ENCODE measurements at regions not wholly inside any gene's neighbourhood (a gene's known extent, or its start where the extent isn't known, plus 50 kb on each side); places are given as distances from the start of the nearest gene placed in this dataset.

DNA sequence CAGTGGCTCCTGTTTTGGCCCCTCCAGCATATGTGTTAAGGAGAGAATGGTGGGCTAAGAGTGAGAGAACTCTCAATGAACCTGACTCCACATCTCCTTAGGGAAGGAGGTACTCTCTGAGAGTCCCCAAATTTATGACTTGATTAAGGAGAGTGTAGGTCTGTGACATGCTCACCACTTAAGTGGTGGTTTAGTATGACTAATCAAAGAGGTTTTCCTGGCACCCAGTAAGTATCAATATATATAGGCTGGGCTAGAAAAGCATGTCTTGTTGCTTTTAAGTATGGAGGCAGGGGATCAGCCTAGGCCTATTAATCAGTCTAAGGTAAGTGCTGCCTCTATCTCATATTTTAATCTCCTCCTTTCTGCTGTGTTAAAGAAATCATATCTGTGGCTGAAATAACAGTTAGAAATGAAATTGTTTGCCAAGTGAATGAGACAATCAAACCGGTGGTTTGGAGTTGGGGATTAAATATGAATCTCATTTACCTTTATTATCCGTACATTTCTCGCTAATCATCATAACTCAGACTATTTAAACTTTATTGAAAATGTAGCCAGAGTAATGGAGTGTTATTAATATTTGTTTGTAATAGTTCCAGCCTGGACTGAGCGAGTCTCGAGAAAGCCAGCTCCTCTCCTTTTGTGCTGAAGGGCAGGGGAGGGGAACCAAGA lies 107.7 kb upstream of the MEIS1 start:
- Histone ChIP-seq H3K4me1 (ENCODE audit: control insufficient read depth in 1 of 2, insufficient read depth in 2 of 2, low read depth in 1 of 2, low read length in 1 of 2) (peaks cover 0 to 11% of the 10 kb centered on the region in 2 experiments; a peak in 2 of 4 replicates), H3K27me3 (ENCODE audit: insufficient read depth) (no peaks in the 10 kb centered on the region; the same call in 1 of the 2 replicates), H3K4me3 (ENCODE audit: low read depth in 2 of 2, low read length in 1 of 2) (no peak overlapping the region), H4K20me1 (ENCODE audit: insufficient read depth) (no peaks in the 10 kb centered on the region), H3K9ac (no peak overlapping the region), H3K27ac (ENCODE audit: low read depth in 2 of 2, low read length in 1 of 2) (no peak overlapping the region), H3K36me3 (replicated peaks in 1 of 2; ENCODE audit: control insufficient read depth in 1 of 2, insufficient read depth in 2 of 2, low read length in 1 of 2) (no peaks in the 10 kb centered on the region), H3K4me2 (no peak overlapping the region), H3F3A (replicated peaks; ENCODE audit: insufficient read depth) (no peaks in the 10 kb centered on the region), H2AFZ (ENCODE audit: low read depth) (no peak overlapping the region), H3K9me3 (no peaks in the 10 kb centered on the region), H3K79me2 (ENCODE audit: insufficient read depth) (no peaks in the 10 kb centered on the region), H3K9me2 (no peaks in the 10 kb centered on the region)
- ChIA-PET POLR2A (no interaction called here), CTCF (no interaction called here)
- 62% methylated on average over 5 of the region's 5 CpGs for WGBS (ENCODE audit: low lambda C conversion rate)
- DNase-seq, result no peak
- TF ChIP-seq, protein P1, sequence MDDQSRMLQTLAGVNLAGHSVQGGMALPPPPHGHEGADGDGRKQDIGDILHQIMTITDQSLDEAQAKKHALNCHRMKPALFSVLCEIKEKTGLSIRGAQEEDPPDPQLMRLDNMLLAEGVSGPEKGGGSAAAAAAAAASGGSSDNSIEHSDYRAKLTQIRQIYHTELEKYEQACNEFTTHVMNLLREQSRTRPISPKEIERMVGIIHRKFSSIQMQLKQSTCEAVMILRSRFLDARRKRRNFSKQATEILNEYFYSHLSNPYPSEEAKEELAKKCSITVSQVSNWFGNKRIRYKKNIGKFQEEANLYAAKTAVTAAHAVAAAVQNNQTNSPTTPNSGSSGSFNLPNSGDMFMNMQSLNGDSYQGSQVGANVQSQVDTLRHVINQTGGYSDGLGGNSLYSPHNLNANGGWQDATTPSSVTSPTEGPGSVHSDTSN (IDR thresholded peaks at IDR 0.05), result no peak
- TF ChIP-seq ELF1 (IDR thresholded peaks at IDR 0.05), result no peak
- TF ChIP-seq, protein P2, sequence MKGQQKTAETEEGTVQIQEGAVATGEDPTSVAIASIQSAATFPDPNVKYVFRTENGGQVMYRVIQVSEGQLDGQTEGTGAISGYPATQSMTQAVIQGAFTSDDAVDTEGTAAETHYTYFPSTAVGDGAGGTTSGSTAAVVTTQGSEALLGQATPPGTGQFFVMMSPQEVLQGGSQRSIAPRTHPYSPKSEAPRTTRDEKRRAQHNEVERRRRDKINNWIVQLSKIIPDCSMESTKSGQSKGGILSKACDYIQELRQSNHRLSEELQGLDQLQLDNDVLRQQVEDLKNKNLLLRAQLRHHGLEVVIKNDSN (IDR thresholded peaks at IDR 0.05; ENCODE audit: borderline replicate concordance, low read depth), result no peak
- TF ChIP-seq SIN3A (IDR thresholded peaks at IDR 0.05; ENCODE audit: borderline replicate concordance, low read depth, low read length), result no peak
- TF ChIP-seq RAD21 (IDR thresholded peaks at IDR 0.05; ENCODE audit: low read length), result no peak
- TF ChIP-seq, protein P3, sequence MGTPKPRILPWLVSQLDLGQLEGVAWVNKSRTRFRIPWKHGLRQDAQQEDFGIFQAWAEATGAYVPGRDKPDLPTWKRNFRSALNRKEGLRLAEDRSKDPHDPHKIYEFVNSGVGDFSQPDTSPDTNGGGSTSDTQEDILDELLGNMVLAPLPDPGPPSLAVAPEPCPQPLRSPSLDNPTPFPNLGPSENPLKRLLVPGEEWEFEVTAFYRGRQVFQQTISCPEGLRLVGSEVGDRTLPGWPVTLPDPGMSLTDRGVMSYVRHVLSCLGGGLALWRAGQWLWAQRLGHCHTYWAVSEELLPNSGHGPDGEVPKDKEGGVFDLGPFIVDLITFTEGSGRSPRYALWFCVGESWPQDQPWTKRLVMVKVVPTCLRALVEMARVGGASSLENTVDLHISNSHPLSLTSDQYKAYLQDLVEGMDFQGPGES (IDR thresholded peaks at IDR 0.05; ENCODE audit: low read depth, low read length), result no peak
- TF ChIP-seq, protein P4, sequence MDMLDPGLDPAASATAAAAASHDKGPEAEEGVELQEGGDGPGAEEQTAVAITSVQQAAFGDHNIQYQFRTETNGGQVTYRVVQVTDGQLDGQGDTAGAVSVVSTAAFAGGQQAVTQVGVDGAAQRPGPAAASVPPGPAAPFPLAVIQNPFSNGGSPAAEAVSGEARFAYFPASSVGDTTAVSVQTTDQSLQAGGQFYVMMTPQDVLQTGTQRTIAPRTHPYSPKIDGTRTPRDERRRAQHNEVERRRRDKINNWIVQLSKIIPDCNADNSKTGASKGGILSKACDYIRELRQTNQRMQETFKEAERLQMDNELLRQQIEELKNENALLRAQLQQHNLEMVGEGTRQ (IDR thresholded peaks at IDR 0.05; ENCODE audit: borderline replicate concordance, low read depth, low read length), result no peak
- no peak for TF ChIP-seq POLR2AphosphoS5 (IDR thresholded peaks at IDR 0.05; ENCODE audit: low read depth, low read length)
- TF ChIP-seq, protein P5, sequence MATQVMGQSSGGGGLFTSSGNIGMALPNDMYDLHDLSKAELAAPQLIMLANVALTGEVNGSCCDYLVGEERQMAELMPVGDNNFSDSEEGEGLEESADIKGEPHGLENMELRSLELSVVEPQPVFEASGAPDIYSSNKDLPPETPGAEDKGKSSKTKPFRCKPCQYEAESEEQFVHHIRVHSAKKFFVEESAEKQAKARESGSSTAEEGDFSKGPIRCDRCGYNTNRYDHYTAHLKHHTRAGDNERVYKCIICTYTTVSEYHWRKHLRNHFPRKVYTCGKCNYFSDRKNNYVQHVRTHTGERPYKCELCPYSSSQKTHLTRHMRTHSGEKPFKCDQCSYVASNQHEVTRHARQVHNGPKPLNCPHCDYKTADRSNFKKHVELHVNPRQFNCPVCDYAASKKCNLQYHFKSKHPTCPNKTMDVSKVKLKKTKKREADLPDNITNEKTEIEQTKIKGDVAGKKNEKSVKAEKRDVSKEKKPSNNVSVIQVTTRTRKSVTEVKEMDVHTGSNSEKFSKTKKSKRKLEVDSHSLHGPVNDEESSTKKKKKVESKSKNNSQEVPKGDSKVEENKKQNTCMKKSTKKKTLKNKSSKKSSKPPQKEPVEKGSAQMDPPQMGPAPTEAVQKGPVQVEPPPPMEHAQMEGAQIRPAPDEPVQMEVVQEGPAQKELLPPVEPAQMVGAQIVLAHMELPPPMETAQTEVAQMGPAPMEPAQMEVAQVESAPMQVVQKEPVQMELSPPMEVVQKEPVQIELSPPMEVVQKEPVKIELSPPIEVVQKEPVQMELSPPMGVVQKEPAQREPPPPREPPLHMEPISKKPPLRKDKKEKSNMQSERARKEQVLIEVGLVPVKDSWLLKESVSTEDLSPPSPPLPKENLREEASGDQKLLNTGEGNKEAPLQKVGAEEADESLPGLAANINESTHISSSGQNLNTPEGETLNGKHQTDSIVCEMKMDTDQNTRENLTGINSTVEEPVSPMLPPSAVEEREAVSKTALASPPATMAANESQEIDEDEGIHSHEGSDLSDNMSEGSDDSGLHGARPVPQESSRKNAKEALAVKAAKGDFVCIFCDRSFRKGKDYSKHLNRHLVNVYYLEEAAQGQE (IDR thresholded peaks at IDR 0.05; ENCODE audit: low read depth, low read length), result no peak
- no peak for TF ChIP-seq RFX5 (IDR thresholded peaks at IDR 0.05; ENCODE audit: low read length)
- no peak for TF ChIP-seq TCF12 (IDR thresholded peaks at IDR 0.05)
- TF ChIP-seq NRF1 (IDR thresholded peaks at IDR 0.05; ENCODE audit: low read depth, low read length), result no peak
- no peak for TF ChIP-seq TEAD4 (IDR thresholded peaks at IDR 0.05; ENCODE audit: borderline replicate concordance, insufficient read depth)
- no peak for TF ChIP-seq FOXJ3 (CRISPR knock-in tag; IDR thresholded peaks at IDR 0.05)
- no peak for TF ChIP-seq GABPA (IDR thresholded peaks at IDR 0.05; ENCODE audit: low read depth)
- no peak for TF ChIP-seq JUND (IDR thresholded peaks at IDR 0.05)
- no peak for TF ChIP-seq NFIC (IDR thresholded peaks at IDR 0.05; ENCODE audit: borderline replicate concordance)
